ENCODE measurements at regions not wholly inside any gene's neighbourhood (a gene's known extent, or its start where the extent isn't known, plus 50 kb on each side); places are given as distances from the start of the nearest gene placed in this dataset.
"Not testable (repeated sequence)": the region's sequence is repeated elsewhere in the genome, so short reads cannot be mapped to it uniquely, and the experiment has no call there.

- no peak for DNase-seq
- TF ChIP-seq POLR2A (IDR thresholded peaks at IDR 0.05; ENCODE audit: low read length) (no peak), GATA1 (IDR thresholded peaks at IDR 0.05; ENCODE audit: low read depth, low read length) (no peak)
These were observed 356.8 kb upstream of the CHD1 start for GRCh38 chr5:99285606-99286005.

GRCh38 chr5:99275128-99275527 lies 346.3 kb upstream of the CHD1 start:
- no peak for DNase-seq
- TF ChIP-seq GATA1 (IDR thresholded peaks at IDR 0.05; ENCODE audit: low read depth, low read length) (no peak), POLR2A (IDR thresholded peaks at IDR 0.05; ENCODE audit: low read length) (no peak)

GRCh38 chr5:99272576-99272975 lies 343.8 kb upstream of the CHD1 start:
- no peak for DNase-seq

GRCh38 chr5:99258819-99259218 lies 330.0 kb upstream of the CHD1 start:
- no peak for TF ChIP-seq POLR2A (IDR thresholded peaks at IDR 0.05; ENCODE audit: low read length)
- no peak for TF ChIP-seq GATA1 (IDR thresholded peaks at IDR 0.05; ENCODE audit: low read depth, low read length)
- DNase-seq: no peak

More at GRCh38 chr5:99272576-99272975, 343.8 kb upstream of the CHD1 start:
- TF ChIP-seq GATA1 (IDR thresholded peaks at IDR 0.05; ENCODE audit: low read depth, low read length) (no peak), POLR2A (IDR thresholded peaks at IDR 0.05; ENCODE audit: low read length) (no peak)

GRCh38 chr5:99248066-99248465 lies 319.3 kb upstream of the CHD1 start:
- no peak for DNase-seq
- TF ChIP-seq POLR2A (IDR thresholded peaks at IDR 0.05; ENCODE audit: low read length) (no peak), GATA1 (IDR thresholded peaks at IDR 0.05; ENCODE audit: low read depth, low read length) (no peak)

GRCh38 chr5:99247346-99247745 lies 318.5 kb upstream of the CHD1 start:
- DNase-seq: no peak
- no peak for TF ChIP-seq POLR2A (IDR thresholded peaks at IDR 0.05; ENCODE audit: low read length)
- no peak for TF ChIP-seq GATA1 (IDR thresholded peaks at IDR 0.05; ENCODE audit: low read depth, low read length)

GRCh38 chr5:99243111-99243510 lies 314.3 kb upstream of the CHD1 start:
- TF ChIP-seq POLR2A (IDR thresholded peaks at IDR 0.05; ENCODE audit: low read length) (no peak), GATA1 (IDR thresholded peaks at IDR 0.05; ENCODE audit: low read depth, low read length) (no peak)
- no peak for DNase-seq

GRCh38 chr5:99239826-99240360 lies 311.1 kb upstream of the CHD1 start:
- no peak for DNase-seq
- TF ChIP-seq POLR2A (IDR thresholded peaks at IDR 0.05; ENCODE audit: low read length): no peak
- no peak for TF ChIP-seq GATA1 (IDR thresholded peaks at IDR 0.05; ENCODE audit: low read depth, low read length)

GRCh38 chr5:99191206-99191745 lies 262.5 kb upstream of the CHD1 start:
- no peak for DNase-seq
- TF ChIP-seq GATA1 (IDR thresholded peaks at IDR 0.05; ENCODE audit: low read depth, low read length): no peak
- TF ChIP-seq POLR2A (IDR thresholded peaks at IDR 0.05; ENCODE audit: low read length): no peak

- DNase-seq: no peak
- TF ChIP-seq GATA1 (IDR thresholded peaks at IDR 0.05; ENCODE audit: low read depth, low read length) (no peak), POLR2A (IDR thresholded peaks at IDR 0.05; ENCODE audit: low read length) (no peak)
These were observed 258.8 kb upstream of the CHD1 start for GRCh38 chr5:99187611-99188010.

GRCh38 chr5:99179206-99179605 lies 250.4 kb upstream of the CHD1 start:
- TF ChIP-seq POLR2A (IDR thresholded peaks at IDR 0.05; ENCODE audit: low read length) (no peak), GATA1 (IDR thresholded peaks at IDR 0.05; ENCODE audit: low read depth, low read length) (no peak)
- DNase-seq: no peak

- TF ChIP-seq GATA1 (IDR thresholded peaks at IDR 0.05; ENCODE audit: low read depth, low read length) (no peak), POLR2A (IDR thresholded peaks at IDR 0.05; ENCODE audit: low read length) (no peak)
- DNase-seq: no peak
These were observed 249.0 kb upstream of the CHD1 start for GRCh38 chr5:99177796-99178195.

GRCh38 chr5:99176186-99176585 lies 247.4 kb upstream of the CHD1 start:
- DNase-seq: peak in 1 of 2 experiments; percentile 13
- TF ChIP-seq POLR2A (IDR thresholded peaks at IDR 0.05; ENCODE audit: low read length) (no peak), GATA1 (IDR thresholded peaks at IDR 0.05; ENCODE audit: low read depth, low read length) (no peak)

GRCh38 chr5:99169309-99169708 lies 240.5 kb upstream of the CHD1 start:
- TF ChIP-seq POLR2A (IDR thresholded peaks at IDR 0.05; ENCODE audit: low read length) (no peak), GATA1 (IDR thresholded peaks at IDR 0.05; ENCODE audit: low read depth, low read length) (no peak)

GRCh38 chr5:99161538-99161937 lies 232.7 kb upstream of the CHD1 start:
- DNase-seq: not testable (repeated sequence)

More at GRCh38 chr5:99169309-99169708, 240.5 kb upstream of the CHD1 start:
- DNase-seq: no peak

GRCh38 chr5:99156688-99157087 lies 227.9 kb upstream of the CHD1 start:
- TF ChIP-seq GATA1 (IDR thresholded peaks at IDR 0.05; ENCODE audit: low read depth, low read length): no peak
- TF ChIP-seq POLR2A (IDR thresholded peaks at IDR 0.05; ENCODE audit: low read length): no peak
- no peak for DNase-seq

GRCh38 chr5:99143283-99143795 lies 214.5 kb upstream of the CHD1 start:
- not testable (repeated sequence) for DNase-seq

All from erythroblast (primary cell).